Left ventricle myocardium inferior (tissue), 1 donor: ENCODE measurements at regions not wholly inside any gene's neighbourhood (a gene's known extent, or its start where the extent isn't known, plus 50 kb on each side); places are given as distances from the start of the nearest gene placed in this dataset.

ENCODE experiments used
- DNase-seq: peaks from one replicate; pipeline ENCODE4 v3.0.0-alpha.2; 2020
- H3K27ac ChIP-seq: fragments of 200-600 bp; replicated peaks from 2 replicates; pipeline ENCODE4 v1.8.0; 2021
- H3K27me3 ChIP-seq: fragments of 200-600 bp; 2 replicates; pipeline ENCODE4 v1.8.0; 2021; ENCODE audit warnings: low read depth
- H3K36me3 ChIP-seq: fragments of 200-600 bp; 2 replicates; pipeline ENCODE4 v1.8.0; 2021
- H3K4me1 ChIP-seq: fragments of 200-600 bp; 2 replicates; pipeline ENCODE4 v1.8.0; 2021
- H3K4me3 ChIP-seq: fragments of 200-600 bp; 2 replicates; pipeline ENCODE4 v1.8.0; 2021; ENCODE audit warnings: mild to moderate bottlenecking, moderate library complexity
- H3K9me3 ChIP-seq: fragments of 200-600 bp; replicated peaks from 2 replicates; pipeline ENCODE4 v1.8.0; 2021
- intact Hi-C: fragments of 100-400 bp; cut with micrococcal nuclease; formaldehyde crosslinking; loops from one replicate; pipeline ENCODE4 v1.11.0; 2022
- TF ChIP-seq, protein P1 (sequence below): fragments of 200-600 bp; IDR thresholded peaks from 2 replicates; pipeline ENCODE4 v1.8.0; 2021; ENCODE audit warnings: antibody characterized with exemption, mild to moderate bottlenecking, borderline replicate concordance
- donor health status: DM: no; HTN: yes; CAD: no; lungs with severe emphysema.

DNA sequence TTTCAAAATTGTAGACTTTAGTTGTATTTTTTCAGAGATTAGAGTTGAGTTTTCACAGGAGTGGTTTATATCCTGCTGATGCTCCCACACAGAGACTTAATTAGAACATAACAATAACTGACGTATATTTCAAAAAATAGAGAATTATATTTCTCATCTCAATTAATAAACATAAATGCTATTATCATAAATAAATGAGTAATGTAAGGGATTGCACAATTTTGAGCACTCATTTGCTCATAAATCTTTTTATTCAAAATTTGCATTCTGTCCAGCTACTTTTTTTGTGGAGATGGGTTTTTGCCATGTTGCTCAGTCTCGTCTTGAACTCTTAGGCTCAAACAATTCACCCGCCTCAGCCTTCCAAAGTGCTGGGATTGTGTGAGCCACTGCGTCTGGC, 515.7 kb upstream of the RORB start:
- no peak for DNase-seq
- Histone ChIP-seq H3K27me3 (no peaks in the 10 kb centered on the region), H3K36me3 (no peaks in the 10 kb centered on the region), H3K4me1 (no peaks in the 10 kb centered on the region), H3K27ac (no peak overlapping the region), H3K4me3 (no peak overlapping the region), H3K9me3 (peaks cover 8% of the 10 kb centered on the region)
- TF ChIP-seq, protein P1, sequence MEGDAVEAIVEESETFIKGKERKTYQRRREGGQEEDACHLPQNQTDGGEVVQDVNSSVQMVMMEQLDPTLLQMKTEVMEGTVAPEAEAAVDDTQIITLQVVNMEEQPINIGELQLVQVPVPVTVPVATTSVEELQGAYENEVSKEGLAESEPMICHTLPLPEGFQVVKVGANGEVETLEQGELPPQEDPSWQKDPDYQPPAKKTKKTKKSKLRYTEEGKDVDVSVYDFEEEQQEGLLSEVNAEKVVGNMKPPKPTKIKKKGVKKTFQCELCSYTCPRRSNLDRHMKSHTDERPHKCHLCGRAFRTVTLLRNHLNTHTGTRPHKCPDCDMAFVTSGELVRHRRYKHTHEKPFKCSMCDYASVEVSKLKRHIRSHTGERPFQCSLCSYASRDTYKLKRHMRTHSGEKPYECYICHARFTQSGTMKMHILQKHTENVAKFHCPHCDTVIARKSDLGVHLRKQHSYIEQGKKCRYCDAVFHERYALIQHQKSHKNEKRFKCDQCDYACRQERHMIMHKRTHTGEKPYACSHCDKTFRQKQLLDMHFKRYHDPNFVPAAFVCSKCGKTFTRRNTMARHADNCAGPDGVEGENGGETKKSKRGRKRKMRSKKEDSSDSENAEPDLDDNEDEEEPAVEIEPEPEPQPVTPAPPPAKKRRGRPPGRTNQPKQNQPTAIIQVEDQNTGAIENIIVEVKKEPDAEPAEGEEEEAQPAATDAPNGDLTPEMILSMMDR, result no peak
- intact Hi-C loops, result no loop called here

DNA sequence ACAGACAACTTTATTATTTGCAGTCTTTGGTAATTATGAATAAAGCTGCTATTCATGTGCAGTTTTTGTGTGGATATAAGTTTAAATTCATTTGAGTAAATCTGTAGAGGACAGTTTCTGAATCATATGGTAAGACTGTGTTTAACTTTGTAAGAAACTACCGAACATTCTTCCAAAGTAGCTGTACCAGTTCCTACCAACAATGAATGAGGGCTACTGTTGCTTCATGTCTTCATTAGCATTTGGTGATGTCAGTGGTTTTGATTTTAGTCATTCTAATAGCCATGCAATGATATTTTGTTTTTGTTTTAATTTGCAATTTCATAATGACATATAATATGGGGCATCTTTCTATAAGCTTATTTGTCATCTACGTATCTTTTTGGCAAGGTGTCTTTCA, 501.3 kb upstream of the RORB start:
- TF ChIP-seq, protein P1, result no peak
- intact Hi-C loops, result no loop called here
- Histone ChIP-seq H3K9me3 (no peaks in the 10 kb centered on the region), H3K27me3 (no peaks in the 10 kb centered on the region), H3K4me1 (no peaks in the 10 kb centered on the region), H3K4me3 (no peak overlapping the region), H3K36me3 (no peaks in the 10 kb centered on the region), H3K27ac (no peak overlapping the region)
- DNase-seq, result no peak

DNA sequence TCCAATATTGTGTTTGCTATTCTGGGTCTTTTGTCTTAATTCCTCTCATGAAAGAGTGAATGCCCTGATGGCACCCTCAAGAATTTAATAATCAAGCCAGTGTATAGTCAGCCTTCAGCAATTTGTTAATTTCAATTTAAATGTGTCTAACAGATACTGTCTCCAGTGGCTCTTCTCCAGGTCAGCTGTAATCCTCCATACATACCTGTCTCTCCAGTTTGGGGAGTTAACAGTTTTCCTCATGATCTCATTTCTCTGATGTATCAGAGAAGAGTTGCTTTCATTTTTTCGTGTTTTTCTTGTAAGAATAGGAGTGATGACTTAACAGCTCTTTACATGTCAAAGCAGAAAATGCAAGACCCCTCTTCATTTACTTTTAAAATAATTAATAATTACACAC, 500.3 kb upstream of the RORB start:
- DNase-seq, result no peak
- TF ChIP-seq, protein P1, result no peak
- Histone ChIP-seq H3K27me3 (no peaks in the 10 kb centered on the region), H3K36me3 (no peaks in the 10 kb centered on the region), H3K4me1 (no peaks in the 10 kb centered on the region), H3K9me3 (no peaks in the 10 kb centered on the region), H3K27ac (no peak overlapping the region), H3K4me3 (no peak overlapping the region)
- intact Hi-C loops, result no loop called here

DNA sequence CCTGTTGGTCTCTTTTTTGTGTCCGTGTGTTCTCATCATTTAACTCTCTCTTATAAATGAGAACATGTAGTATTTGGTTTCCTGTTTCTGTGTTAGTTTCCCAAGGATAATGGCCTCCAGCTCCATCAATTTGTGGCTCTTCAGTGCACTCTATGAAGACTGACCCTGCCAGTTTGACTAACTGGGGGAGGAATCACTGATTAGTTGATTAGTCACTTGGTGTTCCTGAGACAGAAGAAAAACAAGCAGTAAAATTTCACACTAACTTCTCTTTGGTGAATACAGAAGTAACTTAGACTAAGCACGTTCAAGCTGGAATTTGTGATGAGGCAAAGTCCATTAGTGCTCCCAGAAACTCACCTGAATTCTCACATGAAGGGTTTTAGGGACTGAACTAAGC, 495.8 kb upstream of the RORB start:
- intact Hi-C loops, result no loop called here
- H3K9me3 ChIP-seq, result no peaks in the 10 kb centered on the region
- no peaks in the 10 kb centered on the region for H3K4me1 ChIP-seq
- H3K36me3 ChIP-seq, result no peaks in the 10 kb centered on the region
- H3K27me3 ChIP-seq, result no peaks in the 10 kb centered on the region
- TF ChIP-seq, protein P1, result no peak
- no peak overlapping the region for H3K4me3 ChIP-seq
- no peak for DNase-seq
- no peak overlapping the region for H3K27ac ChIP-seq

DNA sequence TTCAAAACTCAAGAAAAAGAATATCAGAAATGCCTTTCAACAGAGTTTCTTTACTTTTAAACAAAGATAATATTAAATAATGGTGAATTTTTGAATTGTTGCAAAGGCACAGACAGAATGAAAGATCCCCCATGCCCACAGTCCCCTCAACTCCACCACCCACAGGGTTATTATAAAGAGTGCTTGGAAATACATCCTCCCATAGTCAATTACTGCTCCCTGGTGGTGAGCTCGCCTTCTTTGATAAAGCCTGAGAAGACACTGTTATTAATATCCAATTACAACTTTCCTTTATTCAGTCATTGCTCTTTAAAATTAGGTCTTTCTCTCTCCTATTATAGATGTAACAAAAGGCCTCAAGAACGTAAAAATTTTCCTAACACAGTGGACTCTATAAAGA, 490.2 kb upstream of the RORB start:
- Histone ChIP-seq H3K27me3 (no peaks in the 10 kb centered on the region), H3K9me3 (no peaks in the 10 kb centered on the region), H3K4me1 (no peaks in the 10 kb centered on the region), H3K27ac (no peak overlapping the region), H3K4me3 (no peak overlapping the region), H3K36me3 (no peaks in the 10 kb centered on the region)
- TF ChIP-seq, protein P1, result no peak
- no peak for DNase-seq
- intact Hi-C loops, result no loop called here

DNA sequence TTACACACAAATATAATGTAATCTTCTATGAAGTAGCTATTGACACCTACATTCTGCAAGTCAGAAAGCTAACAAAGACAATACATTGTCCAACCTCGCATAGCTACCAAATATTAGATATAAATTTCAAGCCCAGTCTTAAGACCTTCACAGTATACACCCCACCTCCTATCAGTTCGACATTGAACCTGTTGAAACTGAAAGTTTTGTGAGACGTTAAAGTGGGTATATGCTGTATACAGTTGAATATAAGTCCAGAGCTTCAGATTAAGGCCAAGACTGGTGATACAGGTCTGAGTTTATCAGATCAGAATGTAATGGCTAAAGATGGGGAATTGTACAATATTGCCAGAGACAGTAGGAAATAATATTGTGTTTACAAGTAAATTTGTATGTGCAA, 489.3 kb upstream of the RORB start:
- intact Hi-C loops, result no loop called here
- no peaks in the 10 kb centered on the region for H3K36me3 ChIP-seq
- no peak overlapping the region for H3K27ac ChIP-seq
- no peak overlapping the region for H3K4me3 ChIP-seq
- TF ChIP-seq, protein P1, result no peak
- no peaks in the 10 kb centered on the region for H3K4me1 ChIP-seq
- H3K9me3 ChIP-seq, result no peaks in the 10 kb centered on the region
- H3K27me3 ChIP-seq, result no peaks in the 10 kb centered on the region
- no peak for DNase-seq
